ENCODE measurements at regions not wholly inside any gene's neighbourhood (a gene's known extent, or its start where the extent isn't known, plus 50 kb on each side); places are given as distances from the start of the nearest gene placed in this dataset.

- TF ChIP-seq CTCF (IDR thresholded peaks at IDR 0.05): no peak
- no peak for TF ChIP-seq POLR2A (IDR thresholded peaks at IDR 0.05)
These were observed 131.0 kb downstream of the TTC8 start for GRCh38 chr14:88955455-88955854.
